ENCODE measurements at regions not wholly inside any gene's neighbourhood (a gene's known extent, or its start where the extent isn't known, plus 50 kb on each side); places are given as distances from the start of the nearest gene placed in this dataset.

GRCh38 chr2:150215041-150215440, 272.4 kb downstream of the RND3 start:
- TF ChIP-seq CTCF (IDR thresholded peaks at IDR 0.05) (no peak), POLR2A (IDR thresholded peaks at IDR 0.05) (no peak)
